ENCODE measurements at regions not wholly inside any gene's neighbourhood (a gene's known extent, or its start where the extent isn't known, plus 50 kb on each side); places are given as distances from the start of the nearest gene placed in this dataset.

DNA sequence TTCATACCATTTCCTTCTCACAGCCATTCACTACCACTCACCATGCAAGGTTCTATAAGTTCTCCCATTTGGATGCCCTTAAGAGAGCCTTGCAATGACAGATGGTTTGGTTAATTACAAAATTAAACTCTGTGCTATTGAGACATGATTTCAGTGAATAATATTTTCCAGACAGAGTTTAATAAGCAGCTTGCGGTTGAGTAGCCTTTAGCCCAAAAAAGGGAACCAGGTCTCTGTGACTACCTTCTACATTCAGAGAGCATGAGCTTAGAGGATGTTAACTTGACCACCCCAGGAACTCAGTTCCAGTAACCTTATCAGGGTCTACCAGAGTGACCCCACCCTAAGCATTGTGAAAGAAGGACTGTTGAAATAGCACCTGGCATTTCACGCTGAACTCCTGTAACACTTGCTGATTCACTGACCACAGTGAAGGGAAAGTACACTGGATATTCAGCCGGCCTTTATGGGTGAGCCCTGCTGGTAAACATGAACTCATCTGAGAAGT is 1173.1 kb upstream of the ZEB2 start:
- no peak for DNase-seq

DNA sequence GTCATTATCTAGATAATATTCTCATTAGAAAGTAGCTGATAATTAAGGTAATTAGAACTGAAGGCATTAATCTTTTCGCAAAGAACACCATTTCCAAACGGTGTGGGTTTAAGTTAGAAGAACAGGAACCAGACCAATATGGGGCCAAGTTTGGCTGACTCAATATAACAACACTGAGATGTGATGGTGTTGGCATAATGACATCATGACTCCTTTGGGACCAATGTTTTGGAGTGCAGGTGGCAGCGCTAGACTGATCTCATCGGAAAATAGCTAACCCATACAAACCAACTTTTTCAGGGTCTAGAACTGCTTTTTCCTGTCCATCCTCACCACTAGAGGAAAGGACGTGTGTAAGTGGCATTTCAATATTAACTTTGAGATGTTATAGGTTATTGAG is 1171.7 kb upstream of the ZEB2 start:
- no peak for DNase-seq

GRCh38 chr2:145690183-145690778 is 1170.4 kb upstream of the ZEB2 start:
- no peak for DNase-seq

DNA sequence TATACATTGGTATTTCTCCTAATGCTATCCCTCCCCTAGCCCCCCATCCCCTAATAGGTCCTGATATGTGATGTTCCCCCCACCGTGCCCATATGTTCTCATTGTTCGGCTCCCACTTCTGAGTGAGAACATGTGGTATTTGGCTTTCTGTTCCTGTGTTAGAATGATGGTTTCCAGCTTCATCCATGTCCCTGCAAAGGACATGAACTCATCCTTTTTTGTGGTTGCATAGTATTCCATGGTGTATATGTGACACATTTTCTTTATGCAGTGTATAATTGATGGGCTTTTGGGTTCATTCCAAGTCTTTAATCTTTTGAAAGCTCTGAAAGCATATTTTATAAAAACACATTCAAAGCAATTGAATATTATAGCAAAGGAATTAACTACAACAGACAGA is 1169.4 kb upstream of the ZEB2 start:
- no peak for DNase-seq

GRCh38 chr2:145688156-145688555 is 1168.2 kb upstream of the ZEB2 start:
- DNase-seq: no peak

- DNase-seq: no peak
Measured at GRCh38 chr2:145687442-145688134, 1167.7 kb upstream of the ZEB2 start.

DNA sequence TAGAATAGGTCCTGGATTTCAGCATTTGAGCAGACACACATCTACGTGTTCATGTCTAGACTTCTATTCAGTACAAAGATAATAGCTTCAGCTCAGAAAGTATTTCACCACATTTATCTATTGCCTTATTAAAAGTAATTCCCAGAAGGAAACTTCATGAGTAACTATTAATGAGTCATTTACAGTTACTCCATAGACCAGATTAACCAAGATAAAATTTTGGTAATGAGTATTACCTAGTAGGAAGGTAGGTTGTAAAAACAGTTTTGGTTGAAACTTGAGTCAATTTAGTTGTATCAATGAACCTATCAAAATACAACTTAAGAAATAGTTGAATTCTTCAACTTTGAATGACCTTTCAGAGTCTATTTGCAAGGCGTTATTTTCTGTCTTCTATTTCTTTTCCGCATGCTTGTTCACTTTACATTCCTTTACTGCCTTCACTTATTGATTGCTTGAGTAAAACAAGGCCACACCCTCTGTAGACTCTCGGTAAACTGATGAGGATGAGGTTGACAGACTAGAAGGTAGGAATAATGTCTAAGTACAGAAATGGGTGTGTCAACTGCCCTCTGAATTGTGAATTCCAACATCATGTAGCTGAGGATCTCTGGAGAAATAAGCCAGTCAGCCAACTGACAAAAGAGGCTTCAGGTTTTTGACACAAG is 1165.6 kb upstream of the ZEB2 start:
- DNase-seq: no peak

GRCh38 chr2:145682546-145683157 is 1162.7 kb upstream of the ZEB2 start:
- DNase-seq: no peak

GRCh38 chr2:145680276-145680675 is 1160.4 kb upstream of the ZEB2 start:
- no peak for DNase-seq

GRCh38 chr2:145677371-145677770 is 1157.5 kb upstream of the ZEB2 start:
- no peak for DNase-seq

GRCh38 chr2:145674705-145675104 is 1154.8 kb upstream of the ZEB2 start:
- DNase-seq: no peak

DNA sequence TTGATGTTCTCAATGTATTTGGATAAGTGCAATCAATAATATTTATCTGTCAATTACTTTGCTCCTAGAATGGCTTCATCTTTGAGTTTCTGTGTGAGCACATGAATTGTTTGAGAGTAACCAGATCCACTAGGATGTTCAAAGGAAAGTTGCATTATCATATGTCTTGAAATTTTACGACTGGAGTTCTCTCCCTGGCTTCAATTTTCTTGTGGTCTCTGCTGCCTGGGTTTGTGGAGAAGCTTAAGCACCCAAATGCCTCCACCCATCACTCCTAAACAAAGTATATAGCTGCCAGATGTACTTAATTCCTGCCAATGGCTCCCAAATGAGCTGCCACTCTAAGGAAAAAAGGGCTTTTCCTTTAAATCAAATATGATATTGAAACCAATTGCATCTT is 1149.4 kb upstream of the ZEB2 start:
- no peak for DNase-seq

DNA sequence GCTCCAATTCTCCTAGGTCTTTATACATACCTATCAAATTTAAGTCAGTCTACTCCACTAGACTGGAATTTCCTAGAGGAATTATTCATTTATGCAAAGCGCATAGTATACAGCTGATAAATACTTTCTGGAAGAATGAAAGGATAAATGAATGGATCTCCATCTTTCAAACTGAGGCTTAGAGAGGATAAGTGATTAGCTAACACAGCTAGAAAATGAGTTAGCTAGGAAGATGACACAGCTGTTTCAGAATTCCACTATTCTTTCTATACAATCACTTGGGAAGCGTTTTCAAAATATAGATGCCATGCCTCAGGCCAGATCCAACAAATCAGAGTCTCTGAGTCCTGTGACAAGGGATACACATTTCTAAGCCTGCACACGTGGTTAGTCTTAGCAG is 1146.6 kb upstream of the ZEB2 start:
- no peak for DNase-seq

DNA sequence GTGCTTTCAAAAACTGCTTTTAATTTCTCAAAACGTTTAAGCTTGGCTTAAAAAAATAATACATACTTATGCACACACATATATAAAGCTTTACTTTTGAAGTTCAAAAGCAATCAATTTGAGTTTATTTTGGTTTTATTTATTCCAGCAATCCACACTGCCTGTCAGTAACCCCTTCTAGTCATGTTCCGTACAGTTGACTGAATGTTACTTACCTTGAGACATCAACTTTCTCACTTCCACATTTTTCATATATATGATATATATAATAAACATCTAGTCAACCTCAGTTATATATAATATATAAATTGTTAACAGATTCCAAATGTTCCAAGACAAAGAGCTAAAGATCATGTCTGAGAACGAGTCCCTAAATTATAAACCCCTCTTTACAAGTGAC is 1137.3 kb upstream of the ZEB2 start:
- no peak for DNase-seq

GRCh38 chr2:145655165-145655765 is 1135.3 kb upstream of the ZEB2 start:
- no peak for DNase-seq

DNA sequence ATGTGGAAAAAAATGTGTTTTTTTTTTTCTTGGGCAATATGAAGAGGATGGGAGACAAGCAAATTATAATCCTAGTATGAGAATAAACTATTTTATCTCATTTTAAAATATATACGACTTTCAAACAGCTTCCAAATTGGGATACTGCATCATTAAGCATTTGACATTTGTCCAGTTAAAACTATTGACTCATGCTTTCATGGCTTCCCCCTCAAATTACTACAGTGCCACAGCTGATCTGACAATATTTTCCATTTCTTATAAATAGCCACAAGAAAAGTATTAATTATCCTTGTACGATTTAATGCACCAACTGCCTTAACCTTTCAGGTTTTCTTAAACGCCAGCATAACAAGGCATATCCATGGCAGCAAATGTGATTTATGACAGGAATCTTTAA is 1134.8 kb upstream of the ZEB2 start:
- no peak for DNase-seq

- DNase-seq: no peak
Measured at GRCh38 chr2:145654156-145654555, 1134.2 kb upstream of the ZEB2 start.

DNA sequence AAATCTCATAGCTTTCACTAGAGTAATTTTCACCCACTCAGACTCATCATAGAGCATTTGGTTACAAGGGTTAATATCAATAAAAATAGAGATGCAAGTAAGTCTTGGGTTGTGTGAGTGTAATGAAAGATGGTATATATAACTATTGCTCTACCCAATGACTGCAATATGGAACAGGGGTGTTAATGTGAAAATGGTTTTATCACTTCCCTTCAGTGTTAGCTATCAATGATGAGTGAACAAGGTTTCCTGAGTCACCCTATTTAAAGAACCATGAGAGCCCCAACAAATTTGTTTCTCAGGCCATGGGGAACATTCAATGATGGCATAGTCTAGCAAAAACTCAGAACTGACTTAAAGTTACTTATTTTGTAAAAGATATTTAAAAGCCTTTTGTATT is 1133.6 kb upstream of the ZEB2 start:
- DNase-seq: no peak

GRCh38 chr2:145652571-145653545 is 1132.9 kb upstream of the ZEB2 start:
- DNase-seq: no peak

DNA sequence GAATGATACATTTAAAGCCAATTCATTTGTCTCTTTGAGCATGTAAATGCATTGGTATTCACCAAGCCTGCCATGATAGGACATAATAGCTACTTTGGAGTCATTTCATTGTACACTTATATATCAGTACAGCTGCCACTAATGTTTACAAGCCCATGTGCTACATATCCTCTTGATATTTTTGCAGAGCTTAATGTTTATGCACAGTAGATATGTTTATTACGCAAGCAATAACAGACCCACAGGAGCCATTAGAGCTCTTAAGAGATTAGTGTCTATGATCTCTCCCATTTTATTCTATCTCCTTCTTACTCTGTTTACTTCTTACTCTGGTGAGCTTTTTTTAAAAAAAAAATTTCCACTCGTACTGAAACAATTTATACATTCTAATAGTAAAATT is 1132.1 kb upstream of the ZEB2 start:
- no peak for DNase-seq

- no peak for DNase-seq
Measured at GRCh38 chr2:145650226-145650625, 1130.3 kb upstream of the ZEB2 start.

DNA sequence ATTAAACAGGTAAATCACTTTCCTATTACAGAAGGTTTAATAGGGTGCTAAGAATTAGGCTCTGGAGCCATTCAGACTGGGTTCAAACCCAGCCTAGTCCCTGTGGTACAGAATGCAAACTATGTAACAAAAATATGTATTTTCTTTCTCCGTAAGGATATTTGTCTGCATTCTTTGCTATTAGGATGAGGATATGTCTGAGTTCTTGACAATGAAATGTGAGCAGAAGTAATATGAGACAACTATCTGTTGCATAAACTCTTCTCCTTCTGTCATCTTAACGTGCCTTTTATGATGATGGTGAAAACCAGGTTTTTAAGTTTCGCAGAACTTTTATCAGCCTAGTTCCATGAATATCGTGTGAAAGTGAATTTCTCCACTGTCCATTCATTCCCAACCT is 1129.1 kb upstream of the ZEB2 start:
- no peak for DNase-seq

All from stimulated activated naive CD4-positive, alpha-beta T cell (primary cell).